ENCODE measurements at regions not wholly inside any gene's neighbourhood (a gene's known extent, or its start where the extent isn't known, plus 50 kb on each side); places are given as distances from the start of the nearest gene placed in this dataset.

DNA sequence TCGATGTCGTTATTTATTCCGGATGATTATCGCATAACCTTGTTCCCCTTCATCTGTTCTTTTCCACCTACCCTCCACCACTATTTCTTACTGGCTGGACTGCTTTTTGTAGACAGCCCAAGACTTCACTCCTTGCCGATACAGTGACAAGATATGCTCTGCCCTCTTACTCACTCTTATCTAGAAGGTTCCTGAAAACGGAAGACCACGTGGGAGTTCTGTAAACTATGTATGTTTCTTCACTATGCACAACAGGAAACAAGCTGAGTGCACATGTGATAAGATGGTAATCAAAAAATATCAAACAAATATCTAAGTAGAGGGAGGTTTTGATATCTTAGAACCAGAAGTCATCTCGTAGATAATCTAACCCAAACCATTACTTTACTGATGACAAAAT, 122.9 kb upstream of the ARHGAP20 start:
- DNase-seq (ENCODE audit: low spot score), result no peak
- in situ Hi-C loops (cut with MboI; ENCODE audit: low pct_unique_long_range_greater_than_20kb, low sequenced_read_pairs, unreplicated experiment), result no loop called here
- TF ChIP-seq, protein P1, sequence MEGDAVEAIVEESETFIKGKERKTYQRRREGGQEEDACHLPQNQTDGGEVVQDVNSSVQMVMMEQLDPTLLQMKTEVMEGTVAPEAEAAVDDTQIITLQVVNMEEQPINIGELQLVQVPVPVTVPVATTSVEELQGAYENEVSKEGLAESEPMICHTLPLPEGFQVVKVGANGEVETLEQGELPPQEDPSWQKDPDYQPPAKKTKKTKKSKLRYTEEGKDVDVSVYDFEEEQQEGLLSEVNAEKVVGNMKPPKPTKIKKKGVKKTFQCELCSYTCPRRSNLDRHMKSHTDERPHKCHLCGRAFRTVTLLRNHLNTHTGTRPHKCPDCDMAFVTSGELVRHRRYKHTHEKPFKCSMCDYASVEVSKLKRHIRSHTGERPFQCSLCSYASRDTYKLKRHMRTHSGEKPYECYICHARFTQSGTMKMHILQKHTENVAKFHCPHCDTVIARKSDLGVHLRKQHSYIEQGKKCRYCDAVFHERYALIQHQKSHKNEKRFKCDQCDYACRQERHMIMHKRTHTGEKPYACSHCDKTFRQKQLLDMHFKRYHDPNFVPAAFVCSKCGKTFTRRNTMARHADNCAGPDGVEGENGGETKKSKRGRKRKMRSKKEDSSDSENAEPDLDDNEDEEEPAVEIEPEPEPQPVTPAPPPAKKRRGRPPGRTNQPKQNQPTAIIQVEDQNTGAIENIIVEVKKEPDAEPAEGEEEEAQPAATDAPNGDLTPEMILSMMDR (IDR thresholded peaks at IDR 0.05; ENCODE audit: extremely low read depth, insufficient read depth, missing control alignments), result no peak

DNA sequence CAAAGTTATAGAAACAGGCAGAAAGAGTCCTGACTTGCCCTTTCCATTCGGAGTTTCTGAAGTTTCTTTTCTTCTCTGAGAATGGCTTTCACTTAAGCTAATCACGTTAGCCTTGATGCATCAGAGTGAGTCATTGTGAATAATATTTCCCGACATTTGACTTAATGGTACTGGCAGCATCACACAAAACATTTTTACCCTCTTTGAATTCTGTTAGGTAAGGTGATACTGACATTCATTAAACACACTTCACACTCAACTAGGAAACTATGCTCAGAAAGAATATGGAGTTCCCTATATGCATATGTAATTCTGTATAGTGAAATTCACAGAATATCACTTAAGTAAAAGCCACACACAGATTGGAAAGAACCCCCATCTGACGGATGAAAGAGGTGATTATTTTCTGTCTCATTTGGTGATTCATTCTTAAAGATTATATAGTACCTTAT, 120.8 kb upstream of the ARHGAP20 start:
- no peak for DNase-seq (ENCODE audit: low spot score)
- in situ Hi-C loops (cut with MboI; ENCODE audit: low pct_unique_long_range_greater_than_20kb, low sequenced_read_pairs, unreplicated experiment), result no loop called here
- TF ChIP-seq, protein P1 (IDR thresholded peaks at IDR 0.05; ENCODE audit: extremely low read depth, insufficient read depth, missing control alignments), result no peak

DNA sequence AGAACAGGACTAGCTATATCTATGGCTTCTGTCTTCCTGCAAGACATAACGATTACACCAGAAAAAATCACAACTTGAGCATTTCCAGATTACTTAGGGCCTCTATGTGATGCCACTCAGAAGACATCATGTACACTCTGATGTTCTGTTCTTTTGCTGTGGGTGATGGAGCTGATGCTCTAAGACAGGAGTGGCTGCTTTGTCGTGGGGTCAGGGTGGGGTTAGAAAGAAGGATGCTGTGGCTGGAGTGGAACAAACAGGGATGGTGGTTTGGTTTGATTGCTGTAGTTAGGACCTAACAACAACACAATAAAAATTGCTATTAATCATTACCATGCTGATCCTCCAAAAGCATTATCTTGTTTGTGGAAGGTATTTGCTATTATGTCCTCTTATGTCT, 120.3 kb upstream of the ARHGAP20 start:
- DNase-seq (ENCODE audit: low spot score), result no peak
- in situ Hi-C loops (cut with MboI; ENCODE audit: low pct_unique_long_range_greater_than_20kb, low sequenced_read_pairs, unreplicated experiment), result no loop called here
- TF ChIP-seq, protein P1 (IDR thresholded peaks at IDR 0.05; ENCODE audit: extremely low read depth, insufficient read depth, missing control alignments), result no peak

DNA sequence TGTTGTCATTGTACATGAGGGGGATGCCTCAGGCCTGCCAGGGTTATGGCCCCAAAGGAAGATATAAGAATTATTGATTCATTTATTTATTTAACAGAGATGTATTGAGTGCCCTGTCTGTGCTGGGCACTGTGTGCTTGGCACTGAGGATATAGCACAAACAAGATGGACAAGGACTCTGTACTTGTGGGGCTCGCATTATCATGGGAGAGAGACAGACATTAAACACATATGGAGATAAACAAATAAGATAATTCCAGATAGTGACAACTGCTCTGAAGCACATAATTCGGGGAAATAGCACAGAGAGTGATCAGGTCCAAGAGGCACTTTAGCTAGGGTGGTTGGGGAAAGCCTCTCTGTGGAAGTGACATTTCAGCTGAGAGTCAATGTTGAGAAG, 119.8 kb upstream of the ARHGAP20 start:
- in situ Hi-C loops (cut with MboI; ENCODE audit: low pct_unique_long_range_greater_than_20kb, low sequenced_read_pairs, unreplicated experiment), result no loop called here
- TF ChIP-seq, protein P1 (IDR thresholded peaks at IDR 0.05; ENCODE audit: extremely low read depth, insufficient read depth, missing control alignments), result no peak
- no peak for DNase-seq (ENCODE audit: low spot score)

DNA sequence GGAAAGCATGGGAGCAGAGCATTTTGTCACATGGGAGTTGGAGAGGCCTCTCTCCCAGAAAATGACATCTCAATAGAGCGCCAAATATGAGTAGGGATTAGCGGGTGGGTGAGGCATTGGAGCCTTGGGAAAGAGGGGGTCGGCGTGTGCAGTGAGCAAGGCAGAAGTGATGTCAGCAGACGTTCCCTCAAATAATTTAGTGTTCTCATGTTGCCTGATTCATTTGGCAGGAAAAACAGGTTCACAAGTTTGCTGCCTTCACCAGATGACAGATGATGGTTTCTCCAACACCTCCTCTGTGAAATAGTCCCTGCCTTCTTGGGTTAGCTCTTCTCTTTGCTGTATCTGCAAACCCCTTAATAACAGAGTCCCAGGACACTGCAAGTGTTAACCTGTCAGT, 118.5 kb upstream of the ARHGAP20 start:
- TF ChIP-seq, protein P1 (IDR thresholded peaks at IDR 0.05; ENCODE audit: extremely low read depth, insufficient read depth, missing control alignments), result no peak
- DNase-seq (ENCODE audit: low spot score), result no peak
- in situ Hi-C loops (cut with MboI; ENCODE audit: low pct_unique_long_range_greater_than_20kb, low sequenced_read_pairs, unreplicated experiment), result no loop called here

DNA sequence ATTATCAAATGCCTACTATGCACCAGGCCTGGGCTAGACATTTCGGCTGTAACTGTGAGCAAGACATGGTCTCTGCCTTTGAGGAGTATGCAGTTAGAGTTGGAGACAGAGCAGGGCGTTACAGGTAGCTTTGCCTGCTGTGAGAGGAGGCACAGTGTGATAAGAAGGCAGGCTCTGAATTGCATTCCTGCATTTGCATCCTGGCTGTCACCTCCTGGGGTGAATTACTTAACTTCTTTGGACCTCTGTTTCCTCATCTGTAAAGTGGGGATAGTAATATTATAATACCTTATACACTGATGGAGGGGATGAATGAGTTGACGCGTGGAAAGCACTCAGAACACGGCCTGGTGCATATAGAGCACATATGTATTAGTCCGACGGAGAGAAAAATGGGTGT, 118.1 kb upstream of the ARHGAP20 start:
- TF ChIP-seq, protein P1 (IDR thresholded peaks at IDR 0.05; ENCODE audit: extremely low read depth, insufficient read depth, missing control alignments), result no peak
- in situ Hi-C loops (cut with MboI; ENCODE audit: low pct_unique_long_range_greater_than_20kb, low sequenced_read_pairs, unreplicated experiment), result no loop called here
- DNase-seq (ENCODE audit: low spot score), result no peak

DNA sequence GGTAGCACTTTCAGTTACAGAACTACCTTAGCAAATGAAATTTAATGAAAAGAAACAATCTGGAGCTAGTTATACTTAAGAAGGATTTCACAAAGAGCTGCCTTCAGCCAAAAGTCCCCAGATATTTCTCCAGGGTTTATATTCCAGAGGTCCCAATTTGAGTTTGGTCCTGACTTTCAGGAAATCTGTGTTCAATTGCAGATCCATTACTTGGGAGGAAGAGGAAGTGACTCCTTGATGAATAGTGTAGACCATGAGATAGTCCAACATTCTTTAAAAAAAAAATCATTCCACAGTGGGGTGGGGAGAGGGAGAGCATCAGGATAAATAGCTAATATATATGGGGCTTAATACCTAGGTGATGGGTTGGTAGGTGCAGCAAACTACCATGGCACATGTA, 117.6 kb upstream of the ARHGAP20 start:
- in situ Hi-C loops (cut with MboI; ENCODE audit: low pct_unique_long_range_greater_than_20kb, low sequenced_read_pairs, unreplicated experiment), result no loop called here
- no peak for DNase-seq (ENCODE audit: low spot score)
- TF ChIP-seq, protein P1 (IDR thresholded peaks at IDR 0.05; ENCODE audit: extremely low read depth, insufficient read depth, missing control alignments), result no peak
